ENCODE measurements at regions not wholly inside any gene's neighbourhood (a gene's known extent, or its start where the extent isn't known, plus 50 kb on each side); places are given as distances from the start of the nearest gene placed in this dataset.

DNA sequence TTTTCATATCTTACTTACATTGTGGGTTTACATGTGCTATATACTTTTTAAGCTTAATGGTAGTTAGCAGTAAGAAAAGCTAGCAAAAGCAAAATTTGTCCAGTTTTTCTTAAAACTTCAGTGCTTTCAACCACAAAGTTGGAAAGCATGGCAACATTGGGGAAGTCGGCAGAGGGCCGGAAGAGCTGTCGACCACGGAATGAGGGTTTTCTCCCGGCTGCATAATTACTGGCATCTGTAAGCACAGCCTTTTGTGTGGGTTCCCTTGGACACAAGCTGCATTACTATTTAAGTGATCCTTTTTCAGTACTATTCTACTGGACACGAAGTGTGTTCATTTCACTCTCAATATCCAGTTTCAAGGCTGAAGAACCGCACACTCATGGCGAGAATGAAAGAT, 560.4 kb downstream of the ANKRD50 start:
- Histone ChIP-seq H3K9ac (ENCODE audit: control insufficient read depth, extremely low read depth, insufficient read depth, low read length) (no peak overlapping the region), H3K4me1 (ENCODE audit: control insufficient read depth, extremely low read depth, insufficient read depth, low read length) (no peaks in the 10 kb centered on the region), H3K4me2 (ENCODE audit: control insufficient read depth, extremely low read depth, insufficient read depth, low read depth, low read length) (no peak overlapping the region), H3K27me3 (ENCODE audit: control insufficient read depth, extremely low read depth, insufficient read depth, low read length) (no peaks in the 10 kb centered on the region), H3K27ac (ENCODE audit: control insufficient read depth, insufficient read depth, low read length) (no peak overlapping the region), H3K9me1 (ENCODE audit: control insufficient read depth, extremely low read depth, insufficient read depth, low read length) (no peaks in the 10 kb centered on the region), H3K4me3 (ENCODE audit: control insufficient read depth in 2 of 3, extremely low read depth in 1 of 3, insufficient read depth in 2 of 3, low read depth in 1 of 3, low read length in 3 of 3) (no peak overlapping the region), H3K9me3 (ENCODE audit: control insufficient read depth, low read depth, low read length) (no peaks in the 10 kb centered on the region), H4K20me1 (ENCODE audit: control insufficient read depth, extremely low read depth, insufficient read depth, low read length) (no peaks in the 10 kb centered on the region), H2AFZ (ENCODE audit: control insufficient read depth, low read length) (no peak overlapping the region), H3K79me2 (ENCODE audit: control insufficient read depth, insufficient read depth, low read length) (no peaks in the 10 kb centered on the region), H3K36me3 (ENCODE audit: control insufficient read depth in 2 of 2, extremely low read depth in 1 of 2, insufficient read depth in 2 of 2, low read length in 2 of 2) (no peaks in the 10 kb centered on the region)
- FAIRE-seq = no peak
- TF ChIP-seq, protein P1, sequence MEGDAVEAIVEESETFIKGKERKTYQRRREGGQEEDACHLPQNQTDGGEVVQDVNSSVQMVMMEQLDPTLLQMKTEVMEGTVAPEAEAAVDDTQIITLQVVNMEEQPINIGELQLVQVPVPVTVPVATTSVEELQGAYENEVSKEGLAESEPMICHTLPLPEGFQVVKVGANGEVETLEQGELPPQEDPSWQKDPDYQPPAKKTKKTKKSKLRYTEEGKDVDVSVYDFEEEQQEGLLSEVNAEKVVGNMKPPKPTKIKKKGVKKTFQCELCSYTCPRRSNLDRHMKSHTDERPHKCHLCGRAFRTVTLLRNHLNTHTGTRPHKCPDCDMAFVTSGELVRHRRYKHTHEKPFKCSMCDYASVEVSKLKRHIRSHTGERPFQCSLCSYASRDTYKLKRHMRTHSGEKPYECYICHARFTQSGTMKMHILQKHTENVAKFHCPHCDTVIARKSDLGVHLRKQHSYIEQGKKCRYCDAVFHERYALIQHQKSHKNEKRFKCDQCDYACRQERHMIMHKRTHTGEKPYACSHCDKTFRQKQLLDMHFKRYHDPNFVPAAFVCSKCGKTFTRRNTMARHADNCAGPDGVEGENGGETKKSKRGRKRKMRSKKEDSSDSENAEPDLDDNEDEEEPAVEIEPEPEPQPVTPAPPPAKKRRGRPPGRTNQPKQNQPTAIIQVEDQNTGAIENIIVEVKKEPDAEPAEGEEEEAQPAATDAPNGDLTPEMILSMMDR (optimal IDR thresholded peaks at IDR 0.05 in 1 of 3, IDR thresholded peaks at IDR 0.05 in 1 of 3, conservative IDR thresholded peaks at IDR 0.05 in 1 of 3; ENCODE audit: extremely low read depth in 1 of 3, insufficient read depth in 2 of 3, low read length in 3 of 3) = no peak
- DNase-seq (ENCODE audit: low read depth, low spot score) = no peak
- dilution Hi-C loops (cut with MboI; ENCODE audit: extremely low pct_ligation_motif_present, low sequenced_read_pairs) = no loop called here

DNA sequence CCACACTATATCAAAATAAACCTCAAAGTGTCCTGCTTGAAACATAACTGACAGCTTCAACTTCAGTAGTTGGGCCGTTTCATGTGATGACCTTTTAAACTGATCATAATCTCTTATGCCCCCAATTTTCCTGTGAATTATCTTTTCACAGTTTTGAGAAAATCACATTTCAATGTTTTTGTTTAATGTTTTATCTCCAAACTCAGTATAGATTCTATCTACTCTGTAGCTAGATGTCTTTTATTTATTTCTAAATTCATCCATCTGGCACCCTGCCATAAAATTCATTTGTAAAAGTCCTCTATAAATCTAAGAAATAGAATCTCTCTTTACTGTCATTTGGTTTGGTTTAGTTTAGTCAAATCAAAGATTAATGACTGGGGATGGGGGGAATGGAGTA, 557.3 kb downstream of the ANKRD50 start:
- dilution Hi-C loops (cut with MboI; ENCODE audit: extremely low pct_ligation_motif_present, low sequenced_read_pairs) = no loop called here

More for the DNA sequence above, 557.3 kb downstream of the ANKRD50 start:
- no peak overlapping the region for H3K4me2 ChIP-seq (ENCODE audit: control insufficient read depth, extremely low read depth, insufficient read depth, low read depth, low read length)
- H2AFZ ChIP-seq (ENCODE audit: control insufficient read depth, low read length) = no peak overlapping the region
- no peak for TF ChIP-seq EZH2 (IDR thresholded peaks at IDR 0.05; ENCODE audit: low read length)
- TF ChIP-seq, protein P1 (optimal IDR thresholded peaks at IDR 0.05 in 1 of 3, IDR thresholded peaks at IDR 0.05 in 1 of 3, conservative IDR thresholded peaks at IDR 0.05 in 1 of 3; ENCODE audit: extremely low read depth in 1 of 3, insufficient read depth in 2 of 3, low read length in 3 of 3) = no peak
- no peak for DNase-seq (ENCODE audit: low read depth, low spot score)
- no peak overlapping the region for H3K4me3 ChIP-seq (ENCODE audit: control insufficient read depth in 2 of 3, extremely low read depth in 1 of 3, insufficient read depth in 2 of 3, low read depth in 1 of 3, low read length in 3 of 3)
- no peaks in the 10 kb centered on the region for H3K36me3 ChIP-seq (ENCODE audit: control insufficient read depth in 2 of 2, extremely low read depth in 1 of 2, insufficient read depth in 2 of 2, low read length in 2 of 2)
- no peaks in the 10 kb centered on the region for H3K4me1 ChIP-seq (ENCODE audit: control insufficient read depth, extremely low read depth, insufficient read depth, low read length)
- no peaks in the 10 kb centered on the region for H3K9me3 ChIP-seq (ENCODE audit: control insufficient read depth, low read depth, low read length)
- no peaks in the 10 kb centered on the region for H3K27me3 ChIP-seq (ENCODE audit: control insufficient read depth, extremely low read depth, insufficient read depth, low read length)
- no peak overlapping the region for H3K9ac ChIP-seq (ENCODE audit: control insufficient read depth, extremely low read depth, insufficient read depth, low read length)
- no peaks in the 10 kb centered on the region for H3K9me1 ChIP-seq (ENCODE audit: control insufficient read depth, extremely low read depth, insufficient read depth, low read length)
- FAIRE-seq = no peak
- H3K27ac ChIP-seq (ENCODE audit: control insufficient read depth, insufficient read depth, low read length) = no peak overlapping the region
- no peaks in the 10 kb centered on the region for H4K20me1 ChIP-seq (ENCODE audit: control insufficient read depth, extremely low read depth, insufficient read depth, low read length)
- H3K79me2 ChIP-seq (ENCODE audit: control insufficient read depth, insufficient read depth, low read length) = no peaks in the 10 kb centered on the region
